ENCODE measurements at regions not wholly inside any gene's neighbourhood (a gene's known extent, or its start where the extent isn't known, plus 50 kb on each side); places are given as distances from the start of the nearest gene placed in this dataset.

- no peak for TF ChIP-seq CTCF (IDR thresholded peaks at IDR 0.05; ENCODE audit: insufficient read depth, low read length)
- no peak for DNase-seq (ENCODE audit: low read depth)
- no peak overlapping the region for H3K4me3 ChIP-seq (ENCODE audit: low read depth, low read length)
These were observed 268.6 kb upstream of the SLCO3A1 start for GRCh38 chr15:91584895-91585294.

GRCh38 chr15:91586560-91586959, 266.9 kb upstream of the SLCO3A1 start:
- TF ChIP-seq CTCF (IDR thresholded peaks at IDR 0.05; ENCODE audit: insufficient read depth, low read length) = no peak
- no peak overlapping the region for H3K4me3 ChIP-seq (ENCODE audit: low read depth, low read length)
- no peak for DNase-seq (ENCODE audit: low read depth)

GRCh38 chr15:91589360-91589759, 264.1 kb upstream of the SLCO3A1 start:
- no peak for DNase-seq (ENCODE audit: low read depth)
- H3K4me3 ChIP-seq (ENCODE audit: low read depth, low read length) = no peak overlapping the region
- TF ChIP-seq CTCF (IDR thresholded peaks at IDR 0.05; ENCODE audit: insufficient read depth, low read length) = no peak

GRCh38 chr15:91592567-91592966, 260.9 kb upstream of the SLCO3A1 start:
- no peak overlapping the region for H3K4me3 ChIP-seq (ENCODE audit: low read depth, low read length)
- no peak for TF ChIP-seq CTCF (IDR thresholded peaks at IDR 0.05; ENCODE audit: insufficient read depth, low read length)
- no peak for DNase-seq (ENCODE audit: low read depth)

- no peak for TF ChIP-seq CTCF (IDR thresholded peaks at IDR 0.05; ENCODE audit: insufficient read depth, low read length)
- H3K4me3 ChIP-seq (ENCODE audit: low read depth, low read length) = no peak overlapping the region
- DNase-seq (ENCODE audit: low read depth) = peak; percentile 7
These were observed 260.4 kb upstream of the SLCO3A1 start for GRCh38 chr15:91593067-91593466.

GRCh38 chr15:91593653-91594052, 259.9 kb upstream of the SLCO3A1 start:
- TF ChIP-seq CTCF (IDR thresholded peaks at IDR 0.05; ENCODE audit: insufficient read depth, low read length) = no peak
- no peak overlapping the region for H3K4me3 ChIP-seq (ENCODE audit: low read depth, low read length)
- no peak for DNase-seq (ENCODE audit: low read depth)

- no peak for TF ChIP-seq CTCF (IDR thresholded peaks at IDR 0.05; ENCODE audit: insufficient read depth, low read length)
- no peak overlapping the region for H3K4me3 ChIP-seq (ENCODE audit: low read depth, low read length)
- no peak for DNase-seq (ENCODE audit: low read depth)
These were observed 254.2 kb upstream of the SLCO3A1 start for GRCh38 chr15:91599261-91599660.
